Calu3 (cell line): ENCODE measurements at regions not wholly inside any gene's neighbourhood (a gene's known extent, or its start where the extent isn't known, plus 50 kb on each side); places are given as distances from the start of the nearest gene placed in this dataset.

Experiments
- BruUV-seq: library from RNA; stranded (reverse); fragments of 400-500 nt; replicated peaks from 2 replicates; lab custom pipeline; 2021; lab: Mats Ljungman, UMichigan
- CTCF ChIA-PET: fragments of 300-600 bp; sonication (Branson Sonifier 250); formaldehyde crosslinking; loops from one replicate; lab custom pipeline; 2022; ENCODE audit warnings: antibody characterized with exemption; lab: Charles Lee
- DNase-seq: peaks from one replicate; pipeline ENCODE4 v3.0.0; 2022
- H3K27ac Mint-ChIP-seq: one replicate; pipeline ENCODE4 v1.8.0; 2022; ENCODE audit warnings: mixed read lengths; ENCODE audit not compliant: unreplicated experiment
- H3K27me3 Mint-ChIP-seq: one replicate; pipeline ENCODE4 v1.8.0; 2022; ENCODE audit warnings: mixed read lengths; ENCODE audit not compliant: unreplicated experiment
- H3K36me3 Mint-ChIP-seq: one replicate; pipeline ENCODE4 v1.8.0; 2022; ENCODE audit warnings: mild to moderate bottlenecking, moderate library complexity, mixed read lengths; ENCODE audit not compliant: insufficient read depth, unreplicated experiment
- H3K4me1 Mint-ChIP-seq: one replicate; pipeline ENCODE4 v1.8.0; 2022; ENCODE audit warnings: mild to moderate bottlenecking, low read depth, mixed read lengths; ENCODE audit not compliant: unreplicated experiment
- H3K4me3 Mint-ChIP-seq: one replicate; pipeline ENCODE4 v1.8.0; 2022; ENCODE audit warnings: mild to moderate bottlenecking, low read depth, moderate library complexity, mixed read lengths; ENCODE audit not compliant: unreplicated experiment
- H3K9me3 Mint-ChIP-seq: one replicate; pipeline ENCODE4 v1.8.0; 2022; ENCODE audit warnings: low read depth, mixed read lengths; ENCODE audit not compliant: unreplicated experiment
- CTCF ChIP-seq: fragments of 200-600 bp; IDR thresholded peaks from one replicate; pipeline ENCODE4 v1.8.0; 2022; ENCODE audit warnings: antibody characterized with exemption; ENCODE audit not compliant: unreplicated experiment
- intact Hi-C: fragments of 100-400 bp; cut with micrococcal nuclease; formaldehyde crosslinking; loops from one replicate; pipeline ENCODE4 v1.10.0; 2022; ENCODE audit not compliant: unreplicated experiment

- no TSS peak for BruUV-seq
- H3K27me3 Mint-ChIP-seq = no peaks in the 10 kb centered on the region
- TF ChIP-seq CTCF = no peak
- no peaks in the 10 kb centered on the region for H3K9me3 Mint-ChIP-seq
- no peaks in the 10 kb centered on the region for H3K36me3 Mint-ChIP-seq
- no peak for DNase-seq
- H3K4me1 Mint-ChIP-seq = no peaks in the 10 kb centered on the region
- no peak overlapping the region for H3K27ac Mint-ChIP-seq
- H3K4me3 Mint-ChIP-seq = no peak overlapping the region
- CTCF ChIA-PET = no interaction called here
- intact Hi-C loops = loop anchor here (10.0 kb wide), 1 partner anchor 96 kb away; the partner anchor contains the start of gene KLF12
Observed at GRCh38 chr13:74039154-74039553, 95.0 kb downstream of the KLF12 start.

- H3K4me3 Mint-ChIP-seq = no peak overlapping the region
- CTCF ChIA-PET = no interaction called here
- no peaks in the 10 kb centered on the region for H3K27me3 Mint-ChIP-seq
- no peaks in the 10 kb centered on the region for H3K4me1 Mint-ChIP-seq
- H3K36me3 Mint-ChIP-seq = no peaks in the 10 kb centered on the region
- BruUV-seq = no TSS peak
- H3K27ac Mint-ChIP-seq = no peak overlapping the region
- H3K9me3 Mint-ChIP-seq = no peaks in the 10 kb centered on the region
- TF ChIP-seq CTCF = no peak
- DNase-seq = no peak
- intact Hi-C loops = loop anchor here (10.0 kb wide), 1 partner anchor 97 kb away; the partner anchor contains the start of gene KLF12
Observed at GRCh38 chr13:74037762-74038161, 96.4 kb downstream of the KLF12 start.

- peak; percentile 28 for DNase-seq
- H3K27ac Mint-ChIP-seq = no peak overlapping the region
- CTCF ChIA-PET = no interaction called here
- no peaks in the 10 kb centered on the region for H3K4me1 Mint-ChIP-seq
- TF ChIP-seq CTCF = no peak
- no peaks in the 10 kb centered on the region for H3K27me3 Mint-ChIP-seq
- no peaks in the 10 kb centered on the region for H3K9me3 Mint-ChIP-seq
- H3K4me3 Mint-ChIP-seq = no peak overlapping the region
- intact Hi-C loops = loop anchor here (10.0 kb wide), 1 partner anchor 98 kb away; the partner anchor contains the start of gene KLF12
- no peaks in the 10 kb centered on the region for H3K36me3 Mint-ChIP-seq
- BruUV-seq = no TSS peak
Observed at GRCh38 chr13:74036373-74036772, 97.8 kb downstream of the KLF12 start.

- DNase-seq = no peak
- no peak overlapping the region for H3K4me3 Mint-ChIP-seq
- no peaks in the 10 kb centered on the region for H3K36me3 Mint-ChIP-seq
- H3K27ac Mint-ChIP-seq = no peak overlapping the region
- no TSS peak for BruUV-seq
- CTCF ChIA-PET = no interaction called here
- no peaks in the 10 kb centered on the region for H3K4me1 Mint-ChIP-seq
- no peak for TF ChIP-seq CTCF
- intact Hi-C loops = loop anchor here (10.0 kb wide), 1 partner anchor 99 kb away; the partner anchor contains the start of gene KLF12
- H3K9me3 Mint-ChIP-seq = no peaks in the 10 kb centered on the region
- H3K27me3 Mint-ChIP-seq = no peaks in the 10 kb centered on the region
Observed at GRCh38 chr13:74035896-74036295, 98.3 kb downstream of the KLF12 start.
